ENCODE measurements at regions not wholly inside any gene's neighbourhood (a gene's known extent, or its start where the extent isn't known, plus 50 kb on each side); places are given as distances from the start of the nearest gene placed in this dataset.

- Histone ChIP-seq H3K9me3 (ENCODE audit: control extremely low read depth in 1 of 3, control insufficient read depth in 2 of 3, insufficient read depth in 1 of 3, low read length in 2 of 3) (peaks cover 1 to 8% (median 5%) of the 10 kb centered on the region in 3 donors), H3K4me2 (replicated peaks; ENCODE audit: low read depth, low read length, poor library complexity, severe bottlenecking) (no peak overlapping the region), H3K27ac (ENCODE audit: low read length in 2 of 2) (no peak overlapping the region), H3K27me3 (replicated peaks in 1 of 4; ENCODE audit: control extremely low read depth in 1 of 4, control insufficient read depth in 3 of 4, insufficient read depth in 4 of 4, low read length in 3 of 4) (no peaks in the 10 kb centered on the region), H3K4me1 (ENCODE audit: control insufficient read depth in 2 of 2, insufficient read depth in 2 of 2, low read length in 2 of 2) (no peaks in the 10 kb centered on the region), H4K20me1 (ENCODE audit: control insufficient read depth, insufficient read depth, low read length, poor library complexity, severe bottlenecking) (no peaks in the 10 kb centered on the region), H3K9ac (ENCODE audit: low read length) (no peak overlapping the region), H3K36me3 (replicated peaks in 1 of 2; ENCODE audit: control extremely low read depth in 1 of 2, control insufficient read depth in 1 of 2, extremely low read depth in 1 of 2, insufficient read depth in 2 of 2, low read length in 1 of 2) (no peaks in the 10 kb centered on the region), H2AFZ (ENCODE audit: insufficient read depth, low read depth, low read length, poor library complexity, severe bottlenecking) (no peak overlapping the region), H3K4me3 (ENCODE audit: control extremely low read depth in 1 of 5, extremely low read depth in 1 of 5, insufficient read depth in 1 of 5, low read depth in 2 of 5, low read length in 4 of 5) (no peak overlapping the region), H3K79me2 (ENCODE audit: control insufficient read depth, insufficient read depth, low read length) (no peaks in the 10 kb centered on the region)
- no peaks in the 10 kb centered on the region for H3K27me3 Mint-ChIP-seq
- H3K4me3 Mint-ChIP-seq = no peak overlapping the region
- no peaks in the 10 kb centered on the region for H3K4me1 Mint-ChIP-seq
- ATAC-seq (ENCODE audit: low read depth) (no peak), DNase-seq (no peak)
- H3K9me3 Mint-ChIP-seq (ENCODE audit: insufficient read depth) = peaks cover 7% of the 10 kb centered on the region
- H3K27ac Mint-ChIP-seq = no peak overlapping the region
- CTCF ChIA-PET = no interaction called here
- TF ChIP-seq, protein P1, sequence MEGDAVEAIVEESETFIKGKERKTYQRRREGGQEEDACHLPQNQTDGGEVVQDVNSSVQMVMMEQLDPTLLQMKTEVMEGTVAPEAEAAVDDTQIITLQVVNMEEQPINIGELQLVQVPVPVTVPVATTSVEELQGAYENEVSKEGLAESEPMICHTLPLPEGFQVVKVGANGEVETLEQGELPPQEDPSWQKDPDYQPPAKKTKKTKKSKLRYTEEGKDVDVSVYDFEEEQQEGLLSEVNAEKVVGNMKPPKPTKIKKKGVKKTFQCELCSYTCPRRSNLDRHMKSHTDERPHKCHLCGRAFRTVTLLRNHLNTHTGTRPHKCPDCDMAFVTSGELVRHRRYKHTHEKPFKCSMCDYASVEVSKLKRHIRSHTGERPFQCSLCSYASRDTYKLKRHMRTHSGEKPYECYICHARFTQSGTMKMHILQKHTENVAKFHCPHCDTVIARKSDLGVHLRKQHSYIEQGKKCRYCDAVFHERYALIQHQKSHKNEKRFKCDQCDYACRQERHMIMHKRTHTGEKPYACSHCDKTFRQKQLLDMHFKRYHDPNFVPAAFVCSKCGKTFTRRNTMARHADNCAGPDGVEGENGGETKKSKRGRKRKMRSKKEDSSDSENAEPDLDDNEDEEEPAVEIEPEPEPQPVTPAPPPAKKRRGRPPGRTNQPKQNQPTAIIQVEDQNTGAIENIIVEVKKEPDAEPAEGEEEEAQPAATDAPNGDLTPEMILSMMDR (IDR thresholded peaks at IDR 0.05) = no peak
- TF ChIP-seq EZH2 (IDR thresholded peaks at IDR 0.05; ENCODE audit: borderline replicate concordance, insufficient read depth, low read depth, low read length, poor library complexity, severe bottlenecking) = no peak
- 67% methylated on average over 2 of the region's 8 CpGs for WGBS (ENCODE audit: insufficient coverage)
- POLR2A ChIA-PET = no interaction called here
- intact Hi-C loops (cut with micrococcal nuclease) = no loop called here
These were observed 934.8 kb upstream of the SPRY2 start for GRCh38 chr13:81275666-81276258.

DNA sequence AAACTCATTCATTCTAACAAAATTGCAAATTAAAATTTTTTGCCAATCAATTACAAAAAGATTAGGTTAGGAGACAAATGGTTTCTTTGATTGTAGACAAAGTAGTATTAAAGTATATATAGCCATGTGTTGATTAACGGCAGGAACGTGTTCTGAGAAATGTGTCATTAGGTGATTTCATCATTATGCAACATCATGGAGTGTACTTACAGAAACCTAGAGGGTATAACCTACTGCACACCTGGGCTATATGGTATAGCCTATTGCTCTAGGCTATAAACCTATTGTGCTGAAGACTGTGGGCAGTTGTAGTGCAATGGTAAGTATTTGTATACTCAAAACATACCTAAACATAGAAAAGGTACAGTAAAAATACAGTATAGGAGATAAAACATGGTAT lies 906.8 kb upstream of the SPRY2 start:
- Histone ChIP-seq H3K79me2 (ENCODE audit: control insufficient read depth, insufficient read depth, low read length) (no peaks in the 10 kb centered on the region), H4K20me1 (ENCODE audit: control insufficient read depth, insufficient read depth, low read length, poor library complexity, severe bottlenecking) (no peaks in the 10 kb centered on the region), H3K36me3 (replicated peaks in 1 of 2; ENCODE audit: control extremely low read depth in 1 of 2, control insufficient read depth in 1 of 2, extremely low read depth in 1 of 2, insufficient read depth in 2 of 2, low read length in 1 of 2) (no peaks in the 10 kb centered on the region), H3K4me2 (replicated peaks; ENCODE audit: low read depth, low read length, poor library complexity, severe bottlenecking) (no peak overlapping the region), H3K4me1 (ENCODE audit: control insufficient read depth in 2 of 2, insufficient read depth in 2 of 2, low read length in 2 of 2) (no peaks in the 10 kb centered on the region), H3K27ac (ENCODE audit: low read length in 2 of 2) (no peak overlapping the region), H2AFZ (ENCODE audit: insufficient read depth, low read depth, low read length, poor library complexity, severe bottlenecking) (no peak overlapping the region), H3K9me3 (ENCODE audit: control extremely low read depth in 1 of 3, control insufficient read depth in 2 of 3, insufficient read depth in 1 of 3, low read length in 2 of 3) (peaks cover 0 to 10% (median 2%) of the 10 kb centered on the region in 3 donors), H3K9ac (ENCODE audit: low read length) (no peak overlapping the region), H3K27me3 (replicated peaks in 1 of 4; ENCODE audit: control extremely low read depth in 1 of 4, control insufficient read depth in 3 of 4, insufficient read depth in 4 of 4, low read length in 3 of 4) (no peaks in the 10 kb centered on the region), H3K4me3 (ENCODE audit: control extremely low read depth in 1 of 5, extremely low read depth in 1 of 5, insufficient read depth in 1 of 5, low read depth in 2 of 5, low read length in 4 of 5) (no peak overlapping the region)
- no CpG with 5 or more reads among the region's 2 CpGs for WGBS (ENCODE audit: insufficient coverage)
- TF ChIP-seq, protein P1 (IDR thresholded peaks at IDR 0.05) = no peak
- TF ChIP-seq EZH2 (IDR thresholded peaks at IDR 0.05; ENCODE audit: borderline replicate concordance, insufficient read depth, low read depth, low read length, poor library complexity, severe bottlenecking) = no peak
- DNase-seq (no peak), ATAC-seq (ENCODE audit: low read depth) (no peak)
- no peaks in the 10 kb centered on the region for H3K4me1 Mint-ChIP-seq
- H3K4me3 Mint-ChIP-seq = no peak overlapping the region
- CTCF ChIA-PET = no interaction called here
- POLR2A ChIA-PET = no interaction called here
- intact Hi-C loops (cut with micrococcal nuclease) = no loop called here
- H3K27ac Mint-ChIP-seq = no peak overlapping the region
- H3K9me3 Mint-ChIP-seq (ENCODE audit: insufficient read depth) = no peaks in the 10 kb centered on the region
- H3K27me3 Mint-ChIP-seq = no peaks in the 10 kb centered on the region
